Non-pigmented ciliary epithelial cell (primary cell): ENCODE measurements at regions not wholly inside any gene's neighbourhood (a gene's known extent, or its start where the extent isn't known, plus 50 kb on each side); places are given as distances from the start of the nearest gene placed in this dataset.
"Not testable (repeated sequence)": the region's sequence is repeated elsewhere in the genome, so short reads cannot be mapped to it uniquely, and the experiment has no call there.

Experiments used
- DNase-seq: peaks from one replicate; pipeline ENCODE4 v3.0.0-alpha.2; 2010; ENCODE audit warnings: low read depth

DNA sequence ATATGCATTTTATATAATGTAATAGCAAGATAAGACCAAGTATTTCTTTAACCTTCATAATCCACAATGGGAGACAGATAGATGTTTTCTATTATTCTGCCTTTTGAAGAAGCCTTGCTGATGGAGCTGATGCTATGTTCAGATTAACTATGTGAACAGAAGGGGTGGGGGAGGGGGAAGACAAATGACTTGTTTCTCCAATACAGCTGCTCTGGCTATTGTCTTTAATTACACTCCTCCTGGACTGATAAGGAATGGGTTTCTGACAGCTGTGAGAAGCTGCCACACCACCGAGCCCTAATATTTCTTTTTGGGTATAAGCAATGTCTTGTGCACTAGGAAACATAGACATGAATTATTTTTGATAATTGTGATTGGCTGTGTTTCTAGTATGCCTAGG is 62.0 kb downstream of the CAVIN4 start:
- no peak for DNase-seq

DNA sequence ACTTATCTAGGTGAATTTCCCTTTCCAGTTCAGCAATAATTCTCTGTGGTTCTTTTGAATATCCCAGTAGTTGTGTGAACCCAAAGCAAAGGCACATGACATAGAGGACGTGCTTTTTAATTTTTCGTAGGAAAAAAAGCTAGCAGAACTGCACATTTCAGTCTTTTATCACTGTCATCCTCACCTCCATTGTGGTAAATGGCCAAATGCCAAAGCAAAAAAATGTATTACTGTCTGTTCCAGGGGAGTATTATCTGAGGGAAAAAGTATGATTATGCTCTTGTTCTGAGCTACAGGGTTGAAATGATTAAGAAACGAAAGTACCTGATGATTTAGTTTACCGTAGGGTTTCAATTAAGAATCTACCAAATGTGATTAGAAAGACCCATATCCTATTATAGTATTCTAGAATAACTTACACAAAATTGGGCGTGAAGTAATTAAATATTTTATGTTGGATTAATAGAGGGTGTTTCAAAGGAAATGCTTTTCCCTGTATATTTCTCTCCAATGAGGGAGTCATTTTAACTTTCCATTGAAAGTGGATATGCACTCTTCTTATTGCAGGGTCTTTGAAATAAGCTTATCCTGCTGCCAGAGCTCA is 62.7 kb downstream of the CAVIN4 start:
- no peak for DNase-seq

DNA sequence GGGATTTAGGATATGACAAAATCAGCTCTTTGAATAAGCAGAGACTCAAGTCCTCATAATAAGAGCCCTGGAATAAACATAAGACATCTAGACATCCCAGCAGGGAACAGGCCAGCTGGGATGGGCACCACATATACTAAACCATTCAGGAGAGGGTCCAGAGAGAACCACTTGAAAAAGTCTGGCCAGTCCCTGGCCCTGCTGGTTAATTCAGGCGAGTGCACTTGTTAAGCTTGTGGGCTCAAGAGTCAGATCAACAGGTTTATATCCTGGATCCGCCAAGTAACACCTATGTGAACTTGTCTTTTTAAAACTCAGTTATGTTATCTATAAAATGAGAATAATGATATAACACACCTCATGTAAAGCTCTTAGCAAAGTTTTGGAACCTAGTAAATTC is 63.3 kb downstream of the CAVIN4 start:
- DNase-seq = no peak

DNA sequence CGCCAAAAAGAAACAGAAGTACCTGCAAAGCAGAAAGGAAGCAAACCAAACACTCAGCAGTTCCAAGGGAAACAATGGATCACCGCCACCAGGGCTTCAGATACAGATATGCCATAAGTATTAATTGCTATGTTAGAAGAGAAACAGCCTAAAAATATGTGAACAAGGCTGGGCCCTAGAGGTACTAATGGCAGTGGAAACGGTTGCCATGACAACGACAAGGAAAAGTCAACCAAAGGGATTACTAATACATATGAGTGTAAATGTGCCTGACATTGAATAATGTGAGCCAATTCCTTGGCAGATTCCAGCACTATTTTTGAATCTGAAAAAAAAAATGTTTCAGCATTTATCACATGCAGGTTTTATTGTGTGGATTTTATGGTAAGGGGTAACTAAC is 75.0 kb downstream of the CAVIN4 start:
- DNase-seq = no peak

DNA sequence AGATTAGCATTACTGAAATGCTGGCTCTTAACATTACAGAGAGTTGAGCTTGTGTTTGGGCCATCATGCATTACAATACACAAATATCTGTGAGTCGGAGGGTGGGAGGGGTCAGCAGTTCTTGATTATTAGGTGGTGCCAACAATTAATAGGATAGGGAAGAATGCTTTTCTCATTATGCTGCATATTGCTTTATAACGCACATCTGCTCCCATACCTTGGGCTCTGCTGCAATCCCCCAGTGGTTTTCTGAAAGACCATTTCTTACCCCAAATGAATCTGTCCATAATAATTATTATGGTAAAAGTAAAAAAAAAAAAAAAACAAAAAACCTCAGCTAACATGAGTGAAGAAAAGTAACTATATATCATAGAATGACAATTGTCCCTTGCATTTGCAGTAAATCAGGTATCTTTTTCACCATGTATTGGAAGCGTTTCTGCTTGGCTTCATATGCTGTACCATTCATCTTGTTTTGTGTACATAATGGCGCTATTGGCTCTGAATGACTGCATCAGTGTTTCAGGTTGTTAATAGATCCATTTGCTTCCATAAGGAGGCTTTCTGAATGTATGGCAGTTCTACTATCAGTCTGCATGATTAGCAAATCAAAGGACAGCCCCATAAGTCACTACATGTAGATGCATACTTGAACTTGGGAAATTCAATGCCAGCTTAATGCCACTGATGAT is 75.9 kb downstream of the CAVIN4 start:
- no peak for DNase-seq

DNA sequence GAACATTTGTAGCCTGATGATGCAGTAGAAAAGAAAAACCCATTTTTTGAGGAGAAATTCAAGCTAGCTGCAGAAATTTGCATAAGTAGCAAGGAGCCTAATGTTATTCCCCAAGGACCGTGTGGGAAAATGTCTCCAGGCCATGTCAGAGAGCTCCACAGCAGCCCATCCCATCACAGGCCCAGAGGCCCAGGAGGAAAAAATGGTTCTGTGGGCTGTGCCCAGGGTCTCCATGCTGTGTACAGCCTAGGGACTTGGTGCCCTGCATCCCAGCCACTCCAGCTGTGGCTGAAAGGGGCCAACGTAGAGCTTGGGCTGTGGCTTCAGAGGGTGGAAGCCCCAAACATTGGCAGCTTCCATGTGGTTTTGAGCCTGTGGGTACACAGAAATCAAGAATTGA is 79.0 kb downstream of the CAVIN4 start:
- not testable (repeated sequence) for DNase-seq

DNA sequence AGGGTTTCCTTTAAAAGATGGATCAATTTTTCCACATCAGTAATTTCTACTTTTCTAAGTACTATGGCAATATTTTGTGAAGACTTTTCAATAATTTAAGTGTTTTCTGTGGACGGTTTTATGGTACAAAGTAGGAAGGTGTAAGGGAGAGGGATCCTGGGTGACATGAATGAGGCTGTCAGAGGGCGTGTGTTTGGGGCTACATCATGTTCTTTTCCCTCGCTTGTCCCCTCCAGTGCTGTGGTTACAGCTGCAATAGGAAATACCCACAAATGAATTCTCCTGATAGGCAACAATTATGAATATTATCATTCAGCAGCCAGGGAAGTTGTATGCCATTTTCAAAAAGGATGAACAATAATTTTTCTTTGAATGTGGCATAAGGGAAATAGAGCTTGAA is 83.8 kb downstream of the CAVIN4 start:
- DNase-seq = no peak

DNA sequence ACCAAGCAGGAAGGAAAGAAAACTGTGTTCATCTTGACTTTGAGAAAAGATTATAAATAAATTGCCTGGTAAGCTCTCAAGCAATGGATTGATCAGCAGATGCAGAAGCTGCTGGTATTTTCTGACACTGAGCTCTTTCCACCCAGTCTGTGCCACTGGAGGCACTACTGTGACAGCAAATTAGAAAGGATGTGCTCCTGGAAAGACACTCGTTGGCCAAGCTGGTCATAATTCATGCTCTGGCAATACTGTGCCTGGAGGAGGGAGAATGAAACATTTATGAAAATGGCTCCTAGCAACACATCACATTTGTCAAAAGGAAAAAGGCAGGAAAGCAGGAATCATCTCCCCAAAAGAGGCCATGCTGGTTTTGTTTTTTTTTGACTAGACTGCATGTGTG is 84.2 kb downstream of the CAVIN4 start:
- no peak for DNase-seq

DNA sequence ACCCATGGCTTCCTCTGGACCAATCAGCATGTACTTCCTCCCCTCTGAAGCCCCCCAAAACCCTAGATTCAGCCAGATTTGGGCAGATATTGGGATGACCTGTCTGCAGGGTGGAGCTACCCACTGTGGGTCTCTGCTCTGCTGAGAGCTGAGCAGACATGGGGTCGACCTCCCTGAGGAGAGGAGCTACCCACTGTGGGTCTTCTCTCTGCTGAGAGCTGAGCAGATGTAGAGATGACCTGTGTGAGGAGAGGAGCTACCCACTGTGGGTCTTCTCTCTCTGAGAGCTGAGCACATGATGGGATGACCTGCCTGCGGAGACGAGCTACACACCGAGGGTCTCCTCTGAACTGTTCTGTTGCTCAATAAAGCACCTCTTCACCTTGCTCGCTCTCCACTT is 89.6 kb downstream of the CAVIN4 start:
- no peak for DNase-seq

DNA sequence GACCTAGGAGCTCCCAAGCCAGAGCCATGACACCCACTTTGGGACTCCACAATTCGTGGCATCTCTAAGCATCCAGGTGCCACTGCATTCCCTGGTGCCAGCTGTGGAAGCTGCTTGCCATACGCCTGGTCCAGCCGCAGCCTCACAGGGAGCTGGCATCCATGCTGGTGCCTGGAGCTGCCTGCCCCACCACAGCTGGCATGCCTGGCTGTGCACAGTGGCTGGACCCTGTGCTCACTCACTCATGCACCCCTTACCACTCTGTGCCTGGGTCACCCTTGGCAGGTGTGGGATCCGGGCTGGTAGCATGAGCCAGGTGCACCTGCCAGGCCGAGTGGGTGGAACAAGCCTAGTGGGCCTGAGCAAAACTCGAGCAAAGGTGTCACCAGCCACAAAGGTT is 90.1 kb downstream of the CAVIN4 start:
- no peak for DNase-seq

DNA sequence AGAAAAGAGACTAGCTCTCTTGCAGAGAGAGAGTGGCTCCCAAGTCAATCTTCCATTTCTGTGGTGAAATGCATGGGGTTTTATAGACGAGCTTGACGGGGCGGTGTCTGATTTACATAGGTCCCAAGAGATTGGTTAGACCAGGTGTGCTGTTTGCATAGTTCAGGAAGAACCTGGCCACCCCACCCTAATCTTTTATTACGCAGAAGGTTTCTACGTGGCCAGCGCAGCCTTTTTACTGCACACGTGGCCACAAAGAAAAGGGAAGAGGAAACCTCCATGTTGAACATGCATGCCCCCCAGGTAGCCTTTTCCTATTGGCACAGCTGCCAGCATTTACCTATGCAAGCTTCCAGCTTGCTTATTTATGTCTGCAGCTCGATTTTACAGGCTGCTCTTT is 92.1 kb downstream of the CAVIN4 start:
- DNase-seq = no peak

DNA sequence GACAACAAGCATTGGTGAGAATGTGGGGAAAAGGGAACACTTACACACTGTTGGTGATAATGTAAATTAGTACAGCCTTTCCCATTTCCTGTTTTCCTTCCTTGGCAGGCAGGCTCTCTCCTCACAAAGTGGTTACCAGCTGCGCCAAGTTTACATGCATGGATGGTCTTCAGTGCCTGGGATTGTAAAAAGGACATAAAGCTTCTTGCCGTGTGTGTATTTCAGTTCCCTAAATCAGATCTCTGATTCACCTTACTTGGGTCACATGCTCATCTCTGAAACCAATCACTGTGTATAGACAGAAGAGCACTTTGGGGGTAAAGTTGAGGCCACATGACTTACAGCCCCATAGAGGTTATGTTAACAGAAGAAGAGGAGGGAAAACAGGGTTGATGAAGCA is 92.8 kb downstream of the CAVIN4 start:
- no peak for DNase-seq

DNA sequence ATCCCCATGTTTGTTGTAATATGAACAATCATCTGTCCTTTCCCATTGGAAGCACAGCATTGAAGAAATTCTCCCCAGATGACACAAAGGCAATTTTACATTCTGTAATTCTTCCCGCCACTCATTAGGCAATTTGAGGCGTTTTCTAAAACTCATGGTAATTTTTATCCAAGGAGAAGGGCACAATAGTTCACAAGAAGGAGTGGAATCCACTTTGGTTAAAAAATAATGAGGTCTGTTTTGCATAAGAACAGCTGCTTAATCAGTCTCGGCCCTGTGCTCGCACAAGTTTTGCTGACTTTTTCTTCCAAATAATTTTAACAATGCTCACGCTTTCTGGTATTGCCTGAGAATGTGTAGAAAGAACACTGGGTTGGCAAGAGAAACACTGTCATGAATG is 94.0 kb downstream of the CAVIN4 start:
- DNase-seq = no peak

DNA sequence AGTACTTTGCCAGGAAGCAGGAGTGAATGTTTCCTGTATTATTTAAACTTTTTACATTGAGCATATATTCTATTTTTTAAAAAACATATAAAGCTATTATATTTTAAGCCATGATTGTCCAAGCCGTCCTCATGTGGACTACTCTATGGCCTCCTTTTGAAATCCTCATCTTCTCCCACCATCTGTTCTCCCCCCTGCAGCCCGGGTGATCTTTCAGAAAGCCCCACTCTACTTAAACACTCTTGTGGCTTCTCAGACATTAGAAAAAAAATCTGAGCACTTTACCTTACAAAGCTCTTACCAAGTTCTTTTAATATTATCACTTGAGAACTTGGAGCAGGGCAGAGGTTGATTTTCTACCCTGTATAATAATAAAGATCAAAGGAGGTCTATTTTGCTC is 95.4 kb downstream of the CAVIN4 start:
- no peak for DNase-seq

DNA sequence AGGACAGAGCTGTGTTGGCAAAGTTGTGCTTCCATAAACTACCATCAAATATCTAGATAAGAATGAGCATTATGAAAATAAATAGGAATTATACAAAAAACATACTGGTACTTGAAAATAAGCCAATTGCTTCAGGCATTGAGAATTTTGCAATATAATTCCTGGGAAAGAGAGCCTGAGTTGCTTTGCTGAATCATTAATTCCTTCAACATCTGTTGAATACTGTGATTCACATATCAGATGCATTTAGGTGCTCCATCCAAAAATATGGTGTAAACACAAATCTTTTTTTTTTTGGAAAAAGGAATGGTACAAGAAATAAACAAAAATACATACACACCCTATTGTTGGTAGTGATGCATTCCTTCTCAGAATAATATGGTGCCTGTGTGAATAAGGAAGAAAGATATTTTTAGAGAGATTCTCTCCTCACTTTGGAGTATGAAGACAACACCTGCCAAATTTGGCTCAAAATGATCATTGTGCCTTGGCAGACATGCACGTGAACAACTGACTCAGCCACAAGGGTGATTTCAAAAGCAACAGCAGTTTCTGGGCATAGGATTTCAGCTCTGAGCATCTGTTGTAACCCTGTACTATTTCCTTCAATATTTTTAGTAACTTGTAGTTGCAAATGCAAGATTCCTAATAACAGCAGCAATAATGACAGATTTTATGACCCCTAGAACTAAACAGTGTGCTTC is 96.7 kb downstream of the CAVIN4 start:
- no peak for DNase-seq

DNA sequence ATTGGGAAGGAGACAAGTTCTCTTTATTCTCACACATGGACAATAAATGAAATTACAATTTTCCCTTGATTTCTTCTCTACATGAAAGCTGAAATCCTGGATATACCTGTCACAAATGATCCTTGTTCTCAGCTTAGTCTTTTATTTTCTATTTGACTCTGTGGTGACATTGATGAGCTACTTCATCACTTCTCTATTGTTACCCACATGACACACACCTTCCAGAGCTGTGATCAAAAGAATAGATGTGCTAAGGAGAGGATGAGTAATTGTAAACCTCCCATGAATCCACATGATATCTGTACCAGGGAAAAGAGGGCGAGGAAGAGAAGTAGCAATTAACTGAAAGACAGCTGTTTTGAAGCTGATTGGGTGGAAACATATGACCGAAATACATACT is 102.0 kb downstream of the CAVIN4 start:
- DNase-seq = no peak

DNA sequence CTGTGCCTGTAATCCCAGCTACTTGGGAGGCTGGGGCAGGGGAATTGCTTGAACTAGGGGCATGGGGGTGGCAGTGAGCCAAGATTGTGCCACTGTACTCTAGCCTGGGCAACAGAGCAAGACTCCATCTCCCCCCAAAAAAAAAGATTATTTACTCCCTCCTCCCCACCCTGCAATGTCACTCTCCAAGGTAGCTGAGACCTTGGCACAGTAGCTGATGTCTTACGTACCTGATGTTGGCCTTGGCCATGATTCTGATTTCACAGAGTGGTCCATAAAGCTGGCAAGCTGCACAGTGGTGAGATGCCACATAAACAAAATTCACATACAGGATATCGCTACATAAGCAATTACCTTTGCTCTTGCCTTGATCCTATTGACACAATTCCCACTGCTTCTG is 108.5 kb downstream of the CAVIN4 start:
- DNase-seq = no peak

DNA sequence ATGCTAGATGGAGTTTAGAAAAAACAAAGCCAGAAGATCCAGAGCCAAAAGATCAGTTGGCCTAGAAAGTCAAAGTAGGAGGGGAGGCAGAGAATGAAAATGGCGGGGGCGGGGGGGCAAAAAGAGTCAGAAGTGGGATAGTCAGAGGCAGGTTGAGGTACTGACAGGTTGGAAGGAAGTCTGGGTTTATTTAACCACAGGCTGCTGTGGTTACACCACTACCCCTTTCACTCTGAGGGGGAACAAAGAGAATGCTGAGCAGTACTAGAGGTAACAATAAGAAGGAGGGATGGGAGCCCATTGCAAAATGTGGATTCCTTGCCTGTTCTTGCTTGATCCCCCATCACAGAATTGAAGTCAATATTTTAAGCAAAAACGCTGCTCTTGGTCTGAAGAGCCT is 111.8 kb downstream of the CAVIN4 start:
- DNase-seq = no peak

DNA sequence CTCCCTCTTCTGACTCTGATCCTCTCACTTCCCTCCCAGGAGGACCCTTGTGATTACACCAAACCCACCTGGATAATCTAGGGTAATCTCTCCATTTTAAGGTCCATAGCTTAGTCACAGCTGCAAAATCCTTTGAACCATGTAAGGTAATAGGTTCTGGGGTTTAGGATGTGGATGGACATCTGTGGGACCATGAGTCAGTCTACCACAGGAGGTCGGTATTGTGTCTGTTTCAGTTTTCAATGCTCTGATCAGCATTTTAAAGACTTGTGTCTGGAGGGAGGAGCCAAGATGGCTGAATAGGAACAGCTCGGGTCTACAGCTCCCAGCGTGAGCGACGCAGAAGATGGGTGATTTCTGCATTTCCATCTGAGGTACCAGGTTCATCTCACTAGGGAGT is 112.6 kb downstream of the CAVIN4 start:
- no peak for DNase-seq

DNA sequence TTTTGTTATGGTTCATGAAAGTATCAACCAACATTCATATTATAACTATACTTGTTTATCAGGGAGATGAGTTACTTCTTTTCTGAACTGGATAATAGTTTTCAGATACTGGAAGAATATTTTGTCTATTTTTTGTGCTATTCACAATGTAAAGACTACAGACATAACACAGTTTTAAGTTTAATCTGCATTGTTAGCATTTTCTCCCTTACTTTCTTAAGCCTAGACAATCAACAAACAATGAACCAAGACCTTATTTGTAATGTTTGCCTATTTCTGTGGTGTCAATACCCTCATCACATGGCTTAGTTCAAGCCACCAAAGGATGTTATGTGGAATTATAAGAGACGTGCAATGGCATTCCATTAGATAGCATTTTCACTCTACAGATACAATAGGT is 119.5 kb downstream of the CAVIN4 start:
- DNase-seq = no peak

DNA sequence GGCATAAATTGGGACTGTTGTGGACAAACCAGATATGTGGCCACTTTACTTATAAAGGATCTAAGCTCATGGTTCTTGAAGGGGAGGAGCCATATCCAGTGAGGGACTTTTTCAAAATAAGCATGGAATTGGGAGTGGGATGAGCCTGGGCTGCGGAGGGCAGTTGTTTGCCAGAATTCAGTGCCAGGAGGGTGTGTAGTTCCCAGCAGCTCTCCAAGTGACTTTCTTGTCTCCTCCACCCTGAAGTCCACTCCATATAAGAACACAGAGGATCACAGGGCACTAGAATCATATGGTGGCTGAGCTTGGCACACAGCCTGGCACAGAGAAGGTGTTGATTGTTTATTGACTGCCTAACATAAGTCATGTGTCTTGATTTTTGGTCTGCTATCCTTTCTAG is 121.1 kb downstream of the CAVIN4 start:
- no peak for DNase-seq

DNA sequence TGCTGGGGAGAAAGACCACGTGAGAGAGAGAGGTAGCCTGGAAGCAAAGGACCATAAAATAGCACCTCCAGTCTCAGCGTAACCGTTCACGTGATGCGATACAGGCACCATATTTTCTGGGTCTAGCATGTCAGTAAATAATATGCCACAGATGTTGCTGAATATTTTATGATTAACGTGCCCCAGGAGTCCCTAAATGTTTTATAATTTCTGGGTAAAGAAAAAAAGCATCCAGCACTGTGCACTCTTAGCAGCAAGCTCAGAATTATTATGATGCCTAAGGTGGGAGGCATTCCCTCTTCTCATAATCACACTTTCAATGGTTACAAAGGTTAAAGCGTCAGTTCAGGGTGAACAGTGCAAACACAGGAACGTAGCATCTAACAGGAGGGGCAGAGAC is 121.8 kb downstream of the CAVIN4 start:
- DNase-seq = no peak

DNA sequence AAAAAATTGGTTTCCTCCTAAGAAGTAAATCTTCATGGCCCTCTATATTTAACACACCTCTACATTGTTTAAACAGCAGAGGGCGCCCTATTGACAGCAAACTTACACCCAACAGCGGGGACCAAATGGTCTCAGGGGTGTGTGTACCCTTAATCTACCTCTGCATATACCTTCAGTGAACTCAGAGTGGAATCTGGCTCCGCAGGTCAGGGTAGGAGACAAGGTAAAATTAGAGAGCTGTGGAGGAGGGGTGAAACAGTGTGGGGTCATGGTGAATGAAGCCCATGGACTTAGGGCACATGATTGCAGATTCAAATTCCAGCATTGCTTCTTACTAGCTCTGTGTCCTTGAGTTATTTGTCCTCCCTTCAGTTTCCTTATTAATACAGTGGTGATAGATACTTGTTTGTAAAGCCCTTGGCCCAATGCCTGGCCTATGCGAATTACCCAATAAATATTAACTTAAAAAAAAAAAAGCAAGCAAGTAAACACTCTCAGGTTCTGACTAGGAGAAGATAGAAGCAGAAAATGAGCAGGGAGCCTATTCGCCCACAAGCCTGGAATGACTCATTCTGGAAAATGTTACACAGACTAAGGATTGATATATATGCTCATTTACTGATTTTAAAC is 122.9 kb downstream of the CAVIN4 start:
- no peak for DNase-seq
